ENCODE measurements at regions not wholly inside any gene's neighbourhood (a gene's known extent, or its start where the extent isn't known, plus 50 kb on each side); places are given as distances from the start of the nearest gene placed in this dataset.

DNA sequence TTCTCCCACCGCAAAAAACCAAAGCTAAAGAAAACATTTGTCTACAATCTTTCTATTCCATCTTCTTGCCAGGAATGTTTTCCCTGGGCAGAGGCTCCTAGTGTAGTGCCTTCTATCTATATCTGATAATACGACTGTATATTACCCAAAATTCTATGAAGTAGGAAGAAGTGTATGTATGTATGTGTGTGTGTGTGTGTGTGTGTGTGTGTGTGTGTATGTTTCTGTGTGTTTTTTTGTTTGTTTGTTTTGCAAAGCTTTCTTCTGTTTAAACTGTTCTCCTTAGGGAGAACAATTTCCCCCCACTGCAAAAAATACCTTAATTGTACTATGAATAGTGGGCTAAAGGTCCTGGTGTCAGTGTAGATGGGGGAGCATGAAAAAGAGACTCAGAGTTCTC is 312.6 kb upstream of the CITED2 start:
- Histone ChIP-seq H3K4me3 (ENCODE audit: low read length) (no peak overlapping the region), H3K4me1 (ENCODE audit: low read length) (no peaks in the 10 kb centered on the region), H3F3A (ENCODE audit: insufficient read depth, low read length) (no peaks in the 10 kb centered on the region), H3K27ac (ENCODE audit: low read length) (no peak overlapping the region), H4K20me1 (ENCODE audit: insufficient read depth, low read length) (no peaks in the 10 kb centered on the region), H3K9me3 (replicated peaks; ENCODE audit: insufficient read depth, low read length) (no peaks in the 10 kb centered on the region), H3K9ac (ENCODE audit: low read length) (no peak overlapping the region), H3K27me3 (replicated peaks; ENCODE audit: insufficient read depth, low read length) (no peaks in the 10 kb centered on the region), H2AFZ (ENCODE audit: low read length) (no peak overlapping the region), H3K36me3 (replicated peaks; ENCODE audit: insufficient read depth, low read length) (no peaks in the 10 kb centered on the region), H3K79me2 (ENCODE audit: low read length) (no peaks in the 10 kb centered on the region), H3K4me2 (ENCODE audit: low read depth, low read length) (no peak overlapping the region), H3K9me2 (replicated peaks; ENCODE audit: insufficient read depth, low read length) (no peaks in the 10 kb centered on the region)
- no peak for DNase-seq
- TF ChIP-seq EZH2 (optimal IDR thresholded peaks at IDR 0.05; ENCODE audit: low read depth, low read length) (no peak), EZH2phosphoT487 (IDR thresholded peaks at IDR 0.05; ENCODE audit: low read length) (no peak)
- TF ChIP-seq, protein P1, sequence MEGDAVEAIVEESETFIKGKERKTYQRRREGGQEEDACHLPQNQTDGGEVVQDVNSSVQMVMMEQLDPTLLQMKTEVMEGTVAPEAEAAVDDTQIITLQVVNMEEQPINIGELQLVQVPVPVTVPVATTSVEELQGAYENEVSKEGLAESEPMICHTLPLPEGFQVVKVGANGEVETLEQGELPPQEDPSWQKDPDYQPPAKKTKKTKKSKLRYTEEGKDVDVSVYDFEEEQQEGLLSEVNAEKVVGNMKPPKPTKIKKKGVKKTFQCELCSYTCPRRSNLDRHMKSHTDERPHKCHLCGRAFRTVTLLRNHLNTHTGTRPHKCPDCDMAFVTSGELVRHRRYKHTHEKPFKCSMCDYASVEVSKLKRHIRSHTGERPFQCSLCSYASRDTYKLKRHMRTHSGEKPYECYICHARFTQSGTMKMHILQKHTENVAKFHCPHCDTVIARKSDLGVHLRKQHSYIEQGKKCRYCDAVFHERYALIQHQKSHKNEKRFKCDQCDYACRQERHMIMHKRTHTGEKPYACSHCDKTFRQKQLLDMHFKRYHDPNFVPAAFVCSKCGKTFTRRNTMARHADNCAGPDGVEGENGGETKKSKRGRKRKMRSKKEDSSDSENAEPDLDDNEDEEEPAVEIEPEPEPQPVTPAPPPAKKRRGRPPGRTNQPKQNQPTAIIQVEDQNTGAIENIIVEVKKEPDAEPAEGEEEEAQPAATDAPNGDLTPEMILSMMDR (IDR thresholded peaks at IDR 0.05; ENCODE audit: low read length) = no peak

DNA sequence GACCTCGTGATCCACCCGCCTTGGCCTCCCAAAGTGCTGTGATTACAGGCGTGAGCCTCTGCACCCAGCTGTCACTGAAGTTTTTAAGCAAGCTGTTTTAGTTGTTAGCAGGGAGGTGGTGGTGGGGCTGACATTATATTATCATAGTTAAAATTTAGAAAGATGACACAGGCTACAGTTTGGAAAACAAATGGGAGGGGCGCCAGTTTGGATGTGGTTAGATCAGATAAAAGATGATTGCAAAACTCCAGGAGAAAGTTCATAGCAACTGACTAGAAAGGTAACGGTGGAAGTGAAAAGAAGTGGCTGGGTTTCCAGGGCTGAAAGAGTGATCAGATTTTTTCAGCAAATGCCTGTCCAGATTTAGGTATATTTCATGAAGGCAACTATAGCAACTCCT is 311.9 kb upstream of the CITED2 start:
- H3K79me2 ChIP-seq (ENCODE audit: low read length) = no peaks in the 10 kb centered on the region
- H3K36me3 ChIP-seq (replicated peaks; ENCODE audit: insufficient read depth, low read length) = no peaks in the 10 kb centered on the region
- H2AFZ ChIP-seq (ENCODE audit: low read length) = no peak overlapping the region
- H4K20me1 ChIP-seq (ENCODE audit: insufficient read depth, low read length) = no peaks in the 10 kb centered on the region
- H3K27ac ChIP-seq (ENCODE audit: low read length) = no peak overlapping the region
- H3K9ac ChIP-seq (ENCODE audit: low read length) = no peak overlapping the region
- TF ChIP-seq EZH2phosphoT487 (IDR thresholded peaks at IDR 0.05; ENCODE audit: low read length) (no peak), EZH2 (optimal IDR thresholded peaks at IDR 0.05; ENCODE audit: low read depth, low read length) (no peak)
- TF ChIP-seq, protein P1 (IDR thresholded peaks at IDR 0.05; ENCODE audit: low read length) = no peak
- DNase-seq = no peak
- no peak overlapping the region for H3K4me3 ChIP-seq (ENCODE audit: low read length)
- no peaks in the 10 kb centered on the region for H3F3A ChIP-seq (ENCODE audit: insufficient read depth, low read length)
- H3K9me2 ChIP-seq (replicated peaks; ENCODE audit: insufficient read depth, low read length) = no peaks in the 10 kb centered on the region
- H3K27me3 ChIP-seq (replicated peaks; ENCODE audit: insufficient read depth, low read length) = no peaks in the 10 kb centered on the region
- H3K4me2 ChIP-seq (ENCODE audit: low read depth, low read length) = no peak overlapping the region
- H3K9me3 ChIP-seq (replicated peaks; ENCODE audit: insufficient read depth, low read length) = no peaks in the 10 kb centered on the region
- H3K4me1 ChIP-seq (ENCODE audit: low read length) = no peaks in the 10 kb centered on the region

DNA sequence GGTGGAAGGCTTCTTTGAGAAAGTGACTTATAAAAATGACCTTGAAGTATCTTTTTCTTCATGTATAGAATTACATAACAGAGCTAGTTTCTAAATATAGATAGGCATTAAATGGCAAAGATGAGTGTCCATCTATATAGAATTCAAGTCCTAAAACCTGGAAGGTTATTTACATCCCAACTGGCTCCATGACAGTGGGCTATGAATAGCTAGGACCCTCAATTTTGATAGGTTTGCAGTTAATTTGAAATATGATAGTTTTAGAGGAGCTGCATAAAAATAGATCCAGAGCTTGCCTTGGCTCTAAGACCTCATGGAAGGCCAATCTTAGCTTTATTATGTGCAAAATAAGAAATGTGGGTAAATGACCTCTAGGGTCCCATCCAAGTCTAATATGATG is 310.6 kb upstream of the CITED2 start:
- no peaks in the 10 kb centered on the region for H3K9me3 ChIP-seq (replicated peaks; ENCODE audit: insufficient read depth, low read length)

More for the DNA sequence above, 310.6 kb upstream of the CITED2 start:
- Histone ChIP-seq H2AFZ (ENCODE audit: low read length) (no peak overlapping the region), H3K27me3 (replicated peaks; ENCODE audit: insufficient read depth, low read length) (no peaks in the 10 kb centered on the region), H3K9me2 (replicated peaks; ENCODE audit: insufficient read depth, low read length) (no peaks in the 10 kb centered on the region), H3F3A (ENCODE audit: insufficient read depth, low read length) (no peaks in the 10 kb centered on the region), H4K20me1 (ENCODE audit: insufficient read depth, low read length) (no peaks in the 10 kb centered on the region), H3K36me3 (replicated peaks; ENCODE audit: insufficient read depth, low read length) (no peaks in the 10 kb centered on the region), H3K9ac (ENCODE audit: low read length) (no peak overlapping the region), H3K79me2 (ENCODE audit: low read length) (no peaks in the 10 kb centered on the region), H3K27ac (ENCODE audit: low read length) (no peak overlapping the region), H3K4me1 (ENCODE audit: low read length) (no peaks in the 10 kb centered on the region), H3K4me3 (ENCODE audit: low read length) (no peak overlapping the region), H3K4me2 (ENCODE audit: low read depth, low read length) (no peak overlapping the region)
- no peak for TF ChIP-seq EZH2phosphoT487 (IDR thresholded peaks at IDR 0.05; ENCODE audit: low read length)
- TF ChIP-seq, protein P1 (IDR thresholded peaks at IDR 0.05; ENCODE audit: low read length) = no peak
- TF ChIP-seq EZH2 (optimal IDR thresholded peaks at IDR 0.05; ENCODE audit: low read depth, low read length) = no peak
- no peak for DNase-seq
